ENCODE measurements at regions not wholly inside any gene's neighbourhood (a gene's known extent, or its start where the extent isn't known, plus 50 kb on each side); places are given as distances from the start of the nearest gene placed in this dataset.
"Not testable (repeated sequence)": the region's sequence is repeated elsewhere in the genome, so short reads cannot be mapped to it uniquely, and the experiment has no call there.

GRCh38 chr1:115453666-115454065 lies 115.6 kb upstream of the NGF start:
- DNase-seq (ENCODE audit: low spot score) = no peak

- no peak for DNase-seq (ENCODE audit: low spot score)
These were observed 114.7 kb upstream of the NGF start for GRCh38 chr1:115452600-115453329.

GRCh38 chr1:115450501-115451040 lies 112.5 kb upstream of the NGF start:
- no peak for DNase-seq (ENCODE audit: low spot score)

GRCh38 chr1:115448282-115449044 lies 110.4 kb upstream of the NGF start:
- DNase-seq (ENCODE audit: low spot score) = no peak

GRCh38 chr1:115447672-115448071 lies 109.6 kb upstream of the NGF start:
- DNase-seq (ENCODE audit: low spot score) = no peak

GRCh38 chr1:115445090-115445489 lies 107.0 kb upstream of the NGF start:
- no peak for DNase-seq (ENCODE audit: low spot score)

GRCh38 chr1:115440733-115441132 lies 102.7 kb upstream of the NGF start:
- DNase-seq (ENCODE audit: low spot score) = no peak

GRCh38 chr1:115439520-115439919 lies 101.5 kb upstream of the NGF start:
- DNase-seq (ENCODE audit: low spot score) = not testable (repeated sequence)

GRCh38 chr1:115437196-115437595 lies 99.1 kb upstream of the NGF start:
- DNase-seq (ENCODE audit: low spot score) = no peak

GRCh38 chr1:115436596-115436995 lies 98.5 kb upstream of the NGF start:
- DNase-seq (ENCODE audit: low spot score) = no peak

- no peak for DNase-seq (ENCODE audit: low spot score)
These were observed 95.4 kb upstream of the NGF start for GRCh38 chr1:115433483-115433882.

GRCh38 chr1:115432061-115432460 lies 94.0 kb upstream of the NGF start:
- no peak for DNase-seq (ENCODE audit: low spot score)

- no peak for DNase-seq (ENCODE audit: low spot score)
These were observed 92.6 kb upstream of the NGF start for GRCh38 chr1:115430441-115431158.

GRCh38 chr1:115429884-115430283 lies 91.8 kb upstream of the NGF start:
- DNase-seq (ENCODE audit: low spot score) = no peak

- no peak for DNase-seq (ENCODE audit: low spot score)
These were observed 91.2 kb upstream of the NGF start for GRCh38 chr1:115429241-115429640.

GRCh38 chr1:115428676-115429075 lies 90.6 kb upstream of the NGF start:
- no peak for DNase-seq (ENCODE audit: low spot score)

- no peak for DNase-seq (ENCODE audit: low spot score)
These were observed 90.2 kb upstream of the NGF start for GRCh38 chr1:115428256-115428655.

GRCh38 chr1:115426956-115427355 lies 88.9 kb upstream of the NGF start:
- no peak for DNase-seq (ENCODE audit: low spot score)

- DNase-seq (ENCODE audit: low spot score) = no peak
These were observed 88.3 kb upstream of the NGF start for GRCh38 chr1:115426231-115426771.

GRCh38 chr1:115425442-115425841 lies 87.4 kb upstream of the NGF start:
- no peak for DNase-seq (ENCODE audit: low spot score)

- DNase-seq (ENCODE audit: low spot score) = no peak
These were observed 85.7 kb upstream of the NGF start for GRCh38 chr1:115423776-115424175.

- DNase-seq (ENCODE audit: low spot score) = no peak
These were observed 81.5 kb upstream of the NGF start for GRCh38 chr1:115419571-115419970.
